HG03378 (cell line): ENCODE measurements at regions not wholly inside any gene's neighbourhood (a gene's known extent, or its start where the extent isn't known, plus 50 kb on each side); places are given as distances from the start of the nearest gene placed in this dataset.

Experiments
- ATAC-seq: cut with Tn5 transposase; IDR thresholded peaks from one replicate; pipeline ENCODE4 v1.9.1; 2021; ENCODE audit warnings: mild to moderate bottlenecking, moderate library complexity; ENCODE audit not compliant: unreplicated experiment

DNA sequence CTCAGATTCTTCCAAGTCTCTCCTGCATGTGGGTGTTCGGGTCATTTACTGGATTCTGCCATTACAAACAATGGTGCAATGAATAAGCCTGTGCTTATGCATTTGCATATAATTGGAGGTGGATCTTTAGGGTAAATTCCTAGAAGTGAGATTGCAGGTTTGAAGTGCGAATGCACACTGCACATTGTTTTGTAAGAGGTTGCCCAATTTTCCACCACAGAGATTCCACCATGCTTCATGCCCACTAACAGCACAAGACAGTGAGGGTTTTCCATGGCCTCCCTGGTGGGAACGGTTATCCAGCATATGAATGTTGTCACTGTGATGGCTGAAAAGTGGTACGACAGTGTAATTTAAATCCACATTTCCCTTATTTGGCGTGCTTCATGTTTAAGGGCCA lies 178.8 kb upstream of the PMEPA1 start:
- ATAC-seq: no peak

GRCh38 chr20:57884956-57885355 lies 175.1 kb upstream of the PMEPA1 start:
- ATAC-seq: no peak

- no peak for ATAC-seq
Measured at GRCh38 chr20:57883761-57884160, 173.9 kb upstream of the PMEPA1 start.

DNA sequence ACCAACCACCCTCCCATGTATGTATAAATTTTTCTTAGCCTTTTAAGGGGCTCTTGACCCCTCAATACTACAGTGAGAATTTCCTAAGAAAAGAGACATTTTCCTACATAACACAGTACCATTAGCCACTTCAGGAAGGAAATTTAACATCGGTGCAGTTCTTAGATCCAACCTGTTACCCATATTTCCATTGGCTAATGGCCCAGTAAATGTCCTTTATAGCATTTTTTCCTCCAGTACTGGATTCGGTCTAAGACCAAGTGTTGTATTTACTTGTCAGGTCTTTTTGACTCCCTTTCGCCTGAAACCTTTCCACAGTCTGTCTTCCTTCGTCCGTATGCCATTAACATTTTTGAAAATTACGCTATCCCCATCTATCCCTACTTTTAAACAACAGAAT lies 173.4 kb upstream of the PMEPA1 start:
- ATAC-seq: no peak

GRCh38 chr20:57882451-57883161 lies 172.8 kb upstream of the PMEPA1 start:
- ATAC-seq: no peak

- no peak for ATAC-seq
Measured at GRCh38 chr20:57881466-57882385, 171.9 kb upstream of the PMEPA1 start.

GRCh38 chr20:57880571-57880892 lies 170.7 kb upstream of the PMEPA1 start:
- ATAC-seq: no peak

- no peak for ATAC-seq
Measured at GRCh38 chr20:57879779-57880570, 170.2 kb upstream of the PMEPA1 start.

DNA sequence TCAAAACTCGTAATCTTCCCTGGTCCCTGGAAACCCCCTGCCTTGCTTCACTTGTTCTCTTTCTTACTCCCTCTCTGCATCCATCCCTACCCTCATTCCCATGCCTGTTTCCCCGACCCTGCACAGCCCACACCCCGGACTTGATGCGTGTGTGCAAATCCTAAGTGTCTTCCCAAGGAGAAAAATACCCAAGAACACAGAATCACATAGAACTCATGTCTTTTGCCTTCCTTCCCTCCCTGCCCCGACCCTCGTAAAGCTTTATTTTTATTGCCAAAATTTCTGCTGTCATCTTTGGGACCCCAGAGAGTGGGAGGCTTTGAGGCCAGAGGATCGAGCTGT lies 169.6 kb upstream of the PMEPA1 start:
- no peak for ATAC-seq

DNA sequence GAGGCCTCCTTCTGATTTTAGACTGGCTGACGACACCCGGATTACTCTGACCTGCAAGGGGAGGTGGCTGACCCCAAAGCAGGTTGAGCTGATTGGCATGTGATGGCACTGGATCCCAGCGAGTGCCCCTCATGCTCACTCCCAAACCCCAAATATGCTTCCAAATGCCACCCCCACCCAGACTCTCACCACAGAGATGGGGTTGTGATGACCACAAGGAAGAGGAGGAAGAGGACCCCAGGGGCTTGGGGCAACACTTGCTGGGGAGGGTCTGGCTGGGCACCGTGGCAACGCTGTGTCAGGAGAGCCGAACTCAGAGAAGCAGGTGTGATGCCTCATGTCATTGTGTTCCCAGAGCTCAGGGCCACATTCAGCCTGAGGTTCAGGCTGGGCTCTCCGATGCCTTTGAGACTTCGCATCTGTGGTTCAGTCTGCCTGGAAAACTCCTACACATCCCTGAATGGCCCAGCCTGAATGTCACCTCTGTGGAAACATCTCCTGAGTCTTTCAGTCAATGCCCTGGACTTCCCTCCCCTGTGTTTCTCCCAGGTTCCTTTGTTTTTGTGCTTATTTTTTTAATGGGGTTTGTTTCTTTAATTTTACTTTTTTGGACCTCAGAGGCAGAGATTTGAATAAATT lies 169.1 kb upstream of the PMEPA1 start:
- no peak for ATAC-seq

- ATAC-seq: no peak
Measured at GRCh38 chr20:57877995-57878394, 168.2 kb upstream of the PMEPA1 start.

DNA sequence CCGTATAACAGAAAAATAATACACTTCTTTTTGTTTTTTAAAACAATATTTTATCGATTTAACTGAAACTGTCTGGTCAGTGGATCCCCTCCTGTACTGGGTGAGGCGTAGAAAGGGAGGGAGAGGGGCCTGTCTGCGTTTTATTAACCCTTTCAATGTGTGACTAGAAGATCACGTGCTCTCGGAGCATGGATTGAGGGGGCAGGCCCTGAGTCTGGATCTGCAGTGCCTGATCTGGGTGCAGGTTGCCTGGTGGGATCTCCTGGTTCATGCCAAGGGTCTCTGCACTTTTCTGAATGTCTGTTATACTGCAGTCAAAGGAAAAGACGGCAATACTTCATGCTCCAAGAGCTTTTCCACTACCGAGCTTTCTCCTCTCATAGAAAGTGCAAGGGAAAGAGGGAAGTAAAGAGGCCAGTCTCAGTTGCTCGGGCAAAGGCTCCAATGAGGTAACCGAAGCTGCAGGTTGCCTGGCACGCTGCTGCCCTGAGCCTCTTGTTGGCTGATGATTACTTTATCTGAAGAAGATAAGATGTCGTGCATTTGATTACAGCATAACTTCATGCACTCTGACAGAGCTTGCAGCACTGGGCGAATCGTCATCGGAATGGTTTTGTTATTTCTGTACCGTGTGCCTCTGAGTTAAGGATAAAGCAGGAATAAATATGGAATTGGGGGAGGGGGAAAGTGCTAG lies 167.5 kb upstream of the PMEPA1 start:
- no peak for ATAC-seq

GRCh38 chr20:57876163-57876562 lies 166.3 kb upstream of the PMEPA1 start:
- no peak for ATAC-seq

- no peak for ATAC-seq
Measured at GRCh38 chr20:57874141-57874540, 164.3 kb upstream of the PMEPA1 start.

- ATAC-seq: no peak
Measured at GRCh38 chr20:57872816-57873409, 163.1 kb upstream of the PMEPA1 start.

GRCh38 chr20:57871237-57871632 lies 161.4 kb upstream of the PMEPA1 start:
- ATAC-seq: no peak

GRCh38 chr20:57870597-57871236 lies 160.9 kb upstream of the PMEPA1 start:
- no peak for ATAC-seq

DNA sequence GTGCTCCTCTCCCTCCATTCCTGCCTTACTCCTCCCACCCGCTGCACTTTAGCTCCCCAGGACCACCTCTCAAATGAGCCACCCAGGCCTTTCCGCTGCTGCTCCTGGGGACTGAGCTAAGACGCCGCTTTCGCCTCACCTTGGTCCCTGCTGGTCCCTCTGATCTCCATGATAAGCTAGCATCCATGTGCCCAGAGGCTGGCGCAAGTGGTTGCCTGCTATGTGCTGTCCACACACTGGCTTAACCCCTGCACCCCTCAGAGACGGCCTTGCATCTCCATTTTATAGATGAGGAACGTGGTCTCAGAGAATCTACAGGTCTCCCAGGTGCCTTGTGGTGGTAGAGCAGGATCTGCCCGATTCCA lies 160.1 kb upstream of the PMEPA1 start:
- ATAC-seq: no peak

DNA sequence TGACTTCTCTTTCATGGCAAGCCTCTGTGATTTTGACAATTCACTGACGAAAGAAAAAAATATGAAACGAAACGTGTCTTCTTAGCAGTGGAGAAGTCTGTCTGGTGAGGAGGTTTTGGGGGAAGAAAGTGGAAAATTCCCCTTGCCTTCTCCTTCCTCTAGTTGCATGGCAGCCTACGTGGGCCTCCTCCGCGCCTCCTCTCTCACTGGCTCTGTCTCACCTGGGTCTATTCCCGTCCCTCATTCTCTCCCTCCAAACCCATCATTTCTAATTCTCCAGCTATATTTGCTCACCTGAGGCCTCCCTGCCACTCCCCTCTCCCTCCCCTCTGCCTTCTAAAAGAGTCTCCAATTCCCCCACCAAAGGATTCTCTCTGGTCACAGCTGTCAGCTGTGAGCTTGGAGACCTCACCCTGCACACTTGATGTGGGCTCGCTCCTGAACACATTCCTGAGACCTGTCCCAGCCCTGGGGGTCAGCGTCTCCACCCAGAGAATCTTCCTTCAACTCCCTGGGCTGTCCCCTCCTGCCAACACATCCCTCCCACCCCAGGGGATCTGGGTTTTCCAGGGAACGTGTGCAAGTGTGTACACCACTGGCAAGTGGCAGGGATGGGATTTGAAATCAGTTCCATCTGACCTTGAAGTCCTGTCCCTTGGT lies 159.6 kb upstream of the PMEPA1 start:
- no peak for ATAC-seq
